ENCODE measurements at regions not wholly inside any gene's neighbourhood (a gene's known extent, or its start where the extent isn't known, plus 50 kb on each side); places are given as distances from the start of the nearest gene placed in this dataset.
"Not testable (repeated sequence)": the region's sequence is repeated elsewhere in the genome, so short reads cannot be mapped to it uniquely, and the experiment has no call there.

GRCh38 chr10:109264004-109264403 is 659.3 kb downstream of the XPNPEP1 start:
- no peak for DNase-seq

DNA sequence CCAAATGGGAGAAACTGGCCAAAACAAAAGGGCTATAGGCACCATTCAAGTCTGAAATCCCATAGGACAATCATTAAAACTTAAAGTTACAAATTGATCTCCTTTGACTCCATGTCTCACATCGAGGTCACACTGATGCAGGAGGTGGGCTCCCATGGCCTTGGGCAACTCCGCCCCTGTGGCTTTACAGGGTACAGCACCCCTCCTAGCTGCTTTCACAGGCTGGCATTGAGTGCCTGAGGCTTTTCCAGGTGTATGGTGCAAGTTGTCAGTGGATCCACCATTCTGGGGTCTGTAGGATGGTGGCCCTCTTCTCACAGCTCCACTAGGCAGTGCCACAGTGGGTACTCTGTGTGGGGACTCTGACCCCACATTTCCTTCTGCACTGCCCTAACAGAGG is 662.1 kb downstream of the XPNPEP1 start:
- DNase-seq: no peak

GRCh38 chr10:109259293-109259692 is 664.0 kb downstream of the XPNPEP1 start:
- DNase-seq: no peak

DNA sequence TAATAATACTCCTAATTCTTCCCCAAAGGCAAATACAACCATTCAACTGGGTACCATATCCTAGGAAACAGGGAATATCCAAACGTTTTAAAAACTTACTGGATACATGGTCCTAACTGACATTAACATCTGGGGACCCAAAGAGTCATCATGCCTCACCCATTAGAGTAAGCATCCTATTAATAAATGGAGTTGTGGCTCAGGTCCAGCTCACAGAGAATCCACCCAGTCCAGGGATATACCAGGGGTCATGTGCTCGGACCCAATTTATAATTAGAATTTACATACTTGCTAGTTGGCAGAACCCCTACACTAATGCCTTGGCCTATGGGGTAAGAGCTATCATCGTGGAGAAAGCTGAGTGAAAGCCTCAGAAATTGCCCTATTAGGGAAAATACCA is 670.0 kb downstream of the XPNPEP1 start:
- DNase-seq: no peak

DNA sequence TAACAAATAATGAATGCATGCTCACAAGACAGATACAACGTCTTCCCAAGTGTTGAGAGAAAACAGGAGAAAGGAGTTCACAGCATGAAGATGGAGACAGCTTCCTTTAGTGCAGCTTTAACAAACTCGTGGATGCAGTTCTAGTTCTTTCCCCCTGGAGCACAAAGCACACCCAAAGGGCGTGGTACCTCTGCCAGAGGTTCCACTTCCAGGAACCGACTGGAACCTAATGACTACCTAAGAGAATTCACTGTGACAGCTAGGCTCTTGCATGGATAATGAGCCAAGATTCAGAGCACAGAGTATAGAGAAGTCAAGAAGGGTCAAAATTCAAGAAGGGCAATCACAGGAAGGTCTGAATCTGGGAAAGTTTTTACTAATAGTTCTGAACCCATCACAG is 673.2 kb downstream of the XPNPEP1 start:
- no peak for DNase-seq

GRCh38 chr10:109247814-109248213 is 675.5 kb downstream of the XPNPEP1 start:
- DNase-seq: no peak

DNA sequence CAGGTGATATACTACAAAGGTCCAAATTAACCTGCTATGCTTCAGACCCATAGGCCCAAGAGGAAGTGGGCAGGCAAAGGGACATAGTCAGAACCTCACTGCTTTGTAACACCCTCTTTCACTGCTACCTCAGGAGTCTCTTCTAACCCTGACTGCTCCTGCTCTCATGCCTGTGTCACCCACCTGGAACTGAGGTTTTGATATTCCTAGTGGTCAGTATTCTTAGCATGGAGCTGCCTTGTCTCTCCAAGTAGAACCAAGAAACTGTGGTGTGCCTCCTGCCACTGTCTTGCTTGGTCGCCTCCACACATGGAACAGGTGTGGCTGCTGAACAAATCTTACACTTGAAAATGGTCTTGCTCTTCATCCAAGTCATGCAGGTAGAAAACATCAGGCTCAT is 677.5 kb downstream of the XPNPEP1 start:
- DNase-seq: no peak

- no peak for DNase-seq
These were observed 683.9 kb downstream of the XPNPEP1 start for GRCh38 chr10:109239371-109239770.

DNA sequence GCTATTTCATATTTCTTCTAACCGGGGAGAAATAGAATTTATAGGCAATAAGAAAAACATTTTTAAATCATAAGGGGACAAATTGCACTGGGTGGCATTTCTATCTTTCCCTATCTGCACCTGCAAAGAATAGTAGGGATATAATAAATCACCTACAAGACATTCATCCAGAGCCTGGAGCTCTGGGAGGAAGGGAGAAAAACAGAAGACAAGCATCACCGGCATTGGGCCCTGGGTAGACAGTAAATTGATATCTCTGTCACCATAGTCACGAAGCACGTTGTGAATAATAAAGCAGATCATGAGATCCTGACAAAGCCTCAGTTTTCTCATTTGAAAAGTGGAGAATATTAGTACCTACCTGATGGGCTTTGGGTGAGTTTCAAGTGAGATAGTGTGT is 685.6 kb downstream of the XPNPEP1 start:
- no peak for DNase-seq

- DNase-seq: no peak
These were observed 686.3 kb downstream of the XPNPEP1 start for GRCh38 chr10:109237050-109237449.

DNA sequence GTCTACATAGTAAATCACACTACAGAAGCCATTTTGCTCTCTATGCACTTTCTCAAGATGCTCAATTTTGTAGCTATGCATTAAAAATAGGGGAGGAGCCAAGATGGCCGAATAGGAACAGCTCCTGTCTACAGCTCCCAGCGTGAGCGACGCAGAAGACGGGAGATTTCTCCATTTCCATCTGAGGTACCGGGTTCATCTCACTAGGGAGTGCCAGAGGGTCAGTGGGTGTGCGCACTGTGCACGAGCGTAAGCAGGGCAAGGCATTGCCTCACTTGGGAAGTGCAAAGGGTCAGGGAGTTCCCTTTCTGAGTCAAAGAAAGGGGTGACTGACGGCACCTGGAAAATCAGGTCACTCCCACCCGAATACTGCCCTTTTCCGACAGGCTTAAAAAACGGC is 699.8 kb downstream of the XPNPEP1 start:
- DNase-seq: not testable (repeated sequence)

GRCh38 chr10:109219935-109220605 is 703.2 kb downstream of the XPNPEP1 start:
- DNase-seq: no peak

DNA sequence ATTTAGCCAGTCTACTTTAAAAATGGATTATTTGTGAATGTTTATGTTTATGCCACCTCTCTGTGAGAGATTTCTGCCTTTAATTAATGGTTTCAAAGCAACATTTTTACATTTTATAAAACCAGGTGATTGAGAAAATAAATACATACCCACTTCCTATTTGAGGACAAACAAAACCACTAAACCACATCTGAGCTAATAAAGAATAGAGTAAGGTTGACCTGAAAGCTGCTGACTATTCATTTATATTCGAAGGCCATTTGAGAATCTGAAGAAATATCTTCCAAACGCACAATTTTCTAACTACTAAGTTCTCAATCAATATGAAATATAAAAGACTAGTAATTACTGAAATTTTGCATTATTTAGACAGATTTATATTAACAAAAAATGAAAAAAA is 705.1 kb downstream of the XPNPEP1 start:
- DNase-seq: no peak

DNA sequence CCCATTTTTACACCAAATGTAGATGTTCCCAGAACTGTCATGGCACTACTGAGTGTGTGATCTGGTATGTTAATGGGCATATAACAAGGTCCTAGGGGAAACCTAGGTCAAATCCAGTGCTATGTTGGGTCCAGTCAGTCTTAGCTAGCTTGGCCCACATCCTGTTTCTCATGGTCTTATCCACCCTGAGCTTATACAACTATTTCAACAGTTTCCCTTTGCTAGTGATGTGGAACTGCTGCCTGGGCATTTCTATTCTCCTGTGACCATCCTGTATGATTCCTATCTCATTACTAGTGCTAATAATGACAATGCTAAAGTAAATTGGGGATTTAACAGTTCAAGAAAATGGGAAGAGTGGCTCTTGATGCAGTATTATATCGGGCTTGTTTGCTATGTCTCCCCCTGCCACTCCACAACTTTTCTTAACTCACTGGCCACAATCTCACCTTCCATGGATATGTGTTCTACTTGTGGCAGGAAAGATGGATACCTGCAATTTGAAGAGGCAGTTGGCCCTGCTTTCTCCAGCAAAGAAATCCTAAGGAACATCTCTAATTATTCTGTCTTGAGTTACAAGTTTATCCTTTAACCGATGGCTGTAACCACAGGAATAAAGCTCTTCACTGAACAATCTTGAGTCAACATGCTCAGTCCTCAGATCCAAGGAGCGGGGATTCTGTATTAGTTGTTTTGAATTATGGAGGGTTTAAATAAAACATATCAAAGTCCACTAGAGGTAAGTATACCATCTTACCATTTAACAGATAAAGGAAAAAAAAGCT is 707.8 kb downstream of the XPNPEP1 start:
- no peak for DNase-seq

DNA sequence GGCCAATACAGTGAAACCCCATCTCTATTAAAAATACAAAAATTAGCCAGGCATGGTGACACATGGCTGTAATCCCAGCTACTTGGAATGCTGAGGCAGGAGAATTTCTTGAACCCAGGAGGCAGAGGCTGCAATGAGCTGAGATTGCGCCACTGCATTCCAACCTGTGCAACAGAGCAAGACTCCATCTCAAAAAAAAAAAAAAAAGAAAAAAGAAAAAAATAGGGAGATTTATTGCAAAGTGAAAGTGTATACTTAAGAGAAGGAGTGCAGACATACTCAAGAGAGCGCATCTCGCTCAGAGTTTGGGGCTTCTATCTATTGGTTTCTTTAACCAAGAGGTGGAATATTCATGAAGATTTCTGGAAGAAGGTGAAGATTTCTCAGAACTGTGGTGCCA is 708.4 kb downstream of the XPNPEP1 start:
- not testable (repeated sequence) for DNase-seq

DNA sequence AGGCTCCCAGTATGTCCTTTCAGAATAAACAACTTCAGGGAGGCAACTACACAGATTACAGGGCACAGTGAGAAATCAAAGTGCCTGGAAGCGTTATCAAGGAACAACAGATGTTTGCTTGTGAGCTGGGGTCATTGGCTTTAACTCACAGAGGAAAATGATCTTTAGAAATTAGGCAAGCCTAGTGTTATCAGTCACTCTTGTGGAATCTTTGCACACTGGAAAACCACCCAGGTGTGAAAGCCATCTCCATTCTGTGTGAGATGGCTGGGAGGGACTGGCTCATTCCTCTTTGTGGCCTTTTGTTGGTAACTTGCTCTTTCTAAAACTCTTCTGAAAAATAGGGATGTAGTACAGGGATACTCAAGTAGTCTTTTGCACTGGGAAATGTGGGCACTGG is 716.0 kb downstream of the XPNPEP1 start:
- no peak for DNase-seq

DNA sequence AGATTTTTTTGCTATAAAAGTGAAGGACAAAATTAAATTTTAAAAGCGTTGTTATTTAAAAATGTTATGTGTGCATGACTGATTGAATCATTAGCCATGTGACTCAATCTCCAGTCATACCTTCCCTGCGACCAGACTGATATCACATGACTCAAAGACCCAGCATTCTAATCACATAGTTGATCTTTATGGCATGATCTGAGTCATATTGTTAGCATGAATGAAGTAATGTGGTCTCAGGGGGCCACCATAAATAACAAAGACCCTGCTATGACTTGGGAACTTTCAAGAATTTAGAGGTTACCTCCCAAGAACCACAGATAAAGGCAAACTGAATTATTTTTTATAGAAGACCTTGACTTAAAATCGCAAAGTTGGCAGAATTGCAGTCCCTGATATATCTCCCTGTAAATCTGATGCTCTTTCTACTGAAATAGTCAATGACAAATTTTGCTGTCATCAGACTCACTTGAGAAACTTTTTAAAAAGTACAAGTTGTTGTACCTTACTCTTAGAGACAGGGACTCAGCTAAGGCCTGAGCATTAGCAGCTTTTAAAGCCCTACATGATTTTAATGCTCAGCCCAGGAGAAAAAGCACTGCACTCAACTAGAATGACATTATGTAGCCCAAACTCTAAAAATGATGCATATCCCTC is 717.3 kb downstream of the XPNPEP1 start:
- DNase-seq: no peak

DNA sequence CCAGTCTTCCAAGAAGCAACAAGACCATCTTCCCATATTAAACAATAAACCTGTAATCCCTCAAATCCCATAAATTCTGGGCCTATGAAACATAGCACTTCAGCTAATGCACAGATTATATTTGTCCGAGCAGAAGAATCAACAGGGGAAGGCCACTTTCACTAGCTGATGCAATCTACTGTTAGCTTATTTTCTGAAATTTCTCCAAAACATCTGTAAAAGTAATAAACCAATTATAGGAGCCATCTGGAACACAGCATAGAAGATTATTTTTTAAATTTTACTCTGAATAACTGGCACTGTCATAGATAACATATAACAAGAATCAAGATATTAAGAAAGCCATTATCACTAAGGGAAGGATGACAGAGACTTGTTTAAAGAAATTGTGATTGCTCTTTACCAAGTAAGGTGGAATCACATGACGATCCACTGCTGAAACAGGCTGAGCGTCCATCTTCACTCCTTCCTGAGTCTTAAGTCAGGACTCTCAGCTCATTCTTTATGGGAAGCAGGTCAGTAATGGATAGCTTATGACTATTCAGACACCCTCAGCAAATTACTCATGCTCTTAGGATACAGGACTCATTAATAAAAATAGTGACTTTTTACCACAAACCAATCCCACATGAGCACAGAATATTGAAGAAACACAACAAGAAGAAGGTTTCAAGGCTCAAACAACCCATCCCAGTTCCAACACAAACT is 719.5 kb downstream of the XPNPEP1 start:
- DNase-seq: no peak

- no peak for DNase-seq
These were observed 721.2 kb downstream of the XPNPEP1 start for GRCh38 chr10:109202111-109202510.

DNA sequence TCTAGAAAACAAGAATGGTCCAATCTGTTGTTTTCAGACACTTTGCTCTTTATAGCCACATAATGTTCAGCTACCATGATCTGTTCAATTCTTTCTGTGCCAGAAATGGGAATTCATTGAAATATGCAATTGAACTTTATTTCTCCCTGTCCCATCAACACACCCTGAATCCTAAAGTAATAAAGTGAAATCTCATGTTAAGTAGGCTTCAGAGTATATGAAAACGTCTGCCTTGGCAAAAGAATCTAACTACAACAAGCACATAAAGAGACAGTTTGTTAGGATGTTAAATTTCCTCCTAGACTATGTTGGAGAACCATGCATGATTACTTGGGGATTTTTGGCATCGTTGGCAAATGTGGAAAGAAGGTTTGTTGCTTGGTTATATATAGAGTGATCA is 722.7 kb downstream of the XPNPEP1 start:
- DNase-seq: no peak

DNA sequence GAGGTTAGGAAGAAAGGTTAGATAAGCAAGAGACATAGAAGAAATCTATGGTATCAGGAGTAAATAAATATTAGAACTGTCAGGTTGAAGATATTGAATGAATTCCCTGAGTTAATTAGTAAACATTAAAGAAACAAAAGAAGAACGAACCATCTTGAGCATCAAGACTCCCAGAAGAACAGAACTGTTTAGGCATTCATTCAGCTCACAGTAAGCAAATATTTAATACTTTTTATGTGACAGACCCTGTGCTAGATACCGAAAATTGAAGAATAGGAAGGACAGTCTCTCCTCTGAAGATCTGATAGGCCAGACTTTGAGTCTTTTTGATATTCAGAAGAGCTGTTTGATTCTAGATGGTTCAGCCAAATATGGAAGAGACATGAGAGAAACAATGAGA is 731.5 kb downstream of the XPNPEP1 start:
- DNase-seq: no peak

DNA sequence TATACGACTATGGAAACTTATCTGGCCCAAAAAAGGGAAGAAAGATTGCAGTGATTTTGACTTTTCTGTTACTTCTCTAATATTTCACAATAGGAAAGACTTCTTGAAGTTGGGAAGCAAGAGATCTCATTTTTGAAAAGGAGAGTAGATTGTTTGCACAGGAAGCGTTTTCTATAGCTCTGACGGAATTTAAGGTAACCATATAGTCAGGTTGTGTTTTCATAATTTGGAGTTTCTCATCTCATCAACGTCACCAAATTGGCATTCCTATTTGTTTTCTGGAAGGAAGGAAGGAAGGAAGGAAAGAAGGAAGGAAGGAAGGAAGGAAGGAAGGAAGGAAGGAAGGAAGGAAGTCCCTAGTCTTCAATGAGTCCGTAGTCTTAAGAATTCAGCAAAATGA is 732.0 kb downstream of the XPNPEP1 start:
- DNase-seq: no peak

- DNase-seq: no peak
These were observed 735.6 kb downstream of the XPNPEP1 start for GRCh38 chr10:109187677-109188076.

DNA sequence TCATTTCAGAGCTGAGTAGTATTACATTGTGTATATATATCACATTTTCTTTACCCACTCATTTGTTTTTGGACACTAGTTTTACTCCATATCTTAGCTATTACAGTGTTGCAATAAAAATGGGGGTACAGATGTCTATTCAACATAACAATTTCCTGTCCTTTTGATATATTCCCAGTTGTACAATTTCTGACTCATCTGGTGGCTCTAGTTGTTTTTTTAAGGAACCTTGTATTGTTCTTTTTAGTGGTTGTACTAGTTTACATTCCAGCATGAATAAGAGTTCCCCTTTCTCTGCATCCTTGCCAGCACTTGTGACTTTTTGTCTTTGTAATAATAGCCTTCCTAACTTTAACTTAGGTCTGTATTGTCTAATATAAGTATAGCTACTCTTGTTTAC is 739.9 kb downstream of the XPNPEP1 start:
- no peak for DNase-seq
